ENCODE measurements at regions not wholly inside any gene's neighbourhood (a gene's known extent, or its start where the extent isn't known, plus 50 kb on each side); places are given as distances from the start of the nearest gene placed in this dataset.

DNA sequence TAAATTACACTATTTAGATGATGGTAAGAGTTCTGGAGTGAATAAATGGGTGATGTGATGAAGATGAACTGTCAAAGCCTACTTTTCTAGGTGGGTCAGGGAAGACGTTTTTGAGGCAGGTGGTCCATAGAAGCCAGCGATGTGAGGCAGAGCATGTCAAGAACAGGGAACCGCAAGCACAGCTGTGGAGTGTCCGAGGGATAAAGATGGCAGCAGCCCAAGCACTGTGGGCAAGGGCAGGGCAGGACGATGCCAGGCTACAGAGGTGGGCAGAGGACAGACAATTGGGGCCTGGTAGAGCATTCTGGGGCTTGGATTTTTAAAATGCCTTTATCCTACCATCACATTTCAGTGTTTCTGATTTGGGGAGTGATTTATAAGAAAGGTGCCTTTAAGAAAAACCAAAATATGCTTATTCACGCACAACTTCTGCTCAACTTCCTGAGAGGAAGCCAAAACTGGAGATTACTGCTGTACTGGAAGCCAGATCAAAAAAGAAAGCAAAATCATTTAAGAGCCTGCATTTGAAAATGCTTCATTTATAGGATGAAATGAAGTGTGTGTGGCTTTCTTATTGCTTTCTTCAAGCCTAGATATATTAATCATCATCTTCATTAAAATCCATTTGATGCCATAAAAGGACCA lies 119.0 kb upstream of the WDR17 start:
- H3K79me2 ChIP-seq (ENCODE audit: control insufficient read depth, insufficient read depth, low read length), result no peaks in the 10 kb centered on the region
- H3K4me2 ChIP-seq (ENCODE audit: insufficient read depth, low read length), result peak overlapping the region; percentile 75
- peaks cover 3% of the 10 kb centered on the region for H3K4me1 ChIP-seq (ENCODE audit: control insufficient read depth, extremely low read depth, insufficient read depth, low read length)
- H3K4me3 ChIP-seq (replicated peaks in 1 of 3; ENCODE audit: insufficient read depth in 1 of 3, low read depth in 1 of 3, low read length in 3 of 3), result peak overlapping the region in 1 of 3 experiments; percentile 39
- H4K20me1 ChIP-seq (replicated peaks; ENCODE audit: control insufficient read depth, extremely low read depth, insufficient read depth, low read length), result no peaks in the 10 kb centered on the region
- DNase-seq (ENCODE audit: low read depth, low spot score) (peak; percentile 12), FAIRE-seq (no peak)
- H2AFZ ChIP-seq (ENCODE audit: low read depth, low read length), result peak overlapping the region; percentile 7
- CTCF ChIA-PET, result interaction anchor here (1.0 to 1.9 kb wide), 2 partner anchors 9 to 394 kb away, joined by 5 to 18 read pairs; no protein-coding TSS in a partner anchor
- no peaks in the 10 kb centered on the region for H3K27me3 ChIP-seq (ENCODE audit: control insufficient read depth in 2 of 2, insufficient read depth in 2 of 2, low read length in 2 of 2)
- no TSS peak for BruUV-seq (replicated peaks)
- no peak overlapping the region for H3K27ac ChIP-seq (ENCODE audit: insufficient read depth, low read depth, low read length)
- H3K9ac ChIP-seq (replicated peaks; ENCODE audit: extremely low read depth, insufficient read depth, low read length), result no peak overlapping the region
- POLR2A ChIA-PET, result no interaction called here
- dilution Hi-C loops (cut with MboI; ENCODE audit: extremely low pct_ligation_motif_present, low sequenced_read_pairs), result no loop called here
- no peaks in the 10 kb centered on the region for H3K9me1 ChIP-seq (replicated peaks; ENCODE audit: control insufficient read depth, extremely low read depth, insufficient read depth, low read length)
- no peaks in the 10 kb centered on the region for H3K36me3 ChIP-seq (ENCODE audit: control insufficient read depth in 2 of 2, extremely low read depth in 1 of 2, insufficient read depth in 2 of 2, low read length in 2 of 2)
- H3K9me3 ChIP-seq (replicated peaks; ENCODE audit: control insufficient read depth, insufficient read depth, low read length), result no peaks in the 10 kb centered on the region
- intact Hi-C loops (cut with micrococcal nuclease), result loop anchor here (1.0 to 5.0 kb wide), 3 partner anchors 330 to 1584 kb away; no protein-coding TSS in a partner anchor
- no peak for TF ChIP-seq JUN (IDR thresholded peaks at IDR 0.05; ENCODE audit: borderline replicate concordance, insufficient read depth, insufficient read length, low read depth)
- TF ChIP-seq FOS (IDR thresholded peaks at IDR 0.05; ENCODE audit: borderline replicate concordance, insufficient read depth, low read length), result no peak
- no peak for TF ChIP-seq EZH2 (IDR thresholded peaks at IDR 0.05; ENCODE audit: borderline replicate concordance, low read depth, low read length, severe bottlenecking)
- no peak for TF ChIP-seq POLR2AphosphoS5 (IDR thresholded peaks at IDR 0.05; ENCODE audit: insufficient read depth, low read depth, low read length)
- no peak for TF ChIP-seq MYC (IDR thresholded peaks at IDR 0.05; ENCODE audit: low read depth, low read length)
- TF ChIP-seq, protein P1, sequence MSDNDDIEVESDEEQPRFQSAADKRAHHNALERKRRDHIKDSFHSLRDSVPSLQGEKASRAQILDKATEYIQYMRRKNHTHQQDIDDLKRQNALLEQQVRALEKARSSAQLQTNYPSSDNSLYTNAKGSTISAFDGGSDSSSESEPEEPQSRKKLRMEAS (IDR thresholded peaks at IDR 0.05; ENCODE audit: insufficient read depth, insufficient read length), result no peak
- TF ChIP-seq, protein P2, sequence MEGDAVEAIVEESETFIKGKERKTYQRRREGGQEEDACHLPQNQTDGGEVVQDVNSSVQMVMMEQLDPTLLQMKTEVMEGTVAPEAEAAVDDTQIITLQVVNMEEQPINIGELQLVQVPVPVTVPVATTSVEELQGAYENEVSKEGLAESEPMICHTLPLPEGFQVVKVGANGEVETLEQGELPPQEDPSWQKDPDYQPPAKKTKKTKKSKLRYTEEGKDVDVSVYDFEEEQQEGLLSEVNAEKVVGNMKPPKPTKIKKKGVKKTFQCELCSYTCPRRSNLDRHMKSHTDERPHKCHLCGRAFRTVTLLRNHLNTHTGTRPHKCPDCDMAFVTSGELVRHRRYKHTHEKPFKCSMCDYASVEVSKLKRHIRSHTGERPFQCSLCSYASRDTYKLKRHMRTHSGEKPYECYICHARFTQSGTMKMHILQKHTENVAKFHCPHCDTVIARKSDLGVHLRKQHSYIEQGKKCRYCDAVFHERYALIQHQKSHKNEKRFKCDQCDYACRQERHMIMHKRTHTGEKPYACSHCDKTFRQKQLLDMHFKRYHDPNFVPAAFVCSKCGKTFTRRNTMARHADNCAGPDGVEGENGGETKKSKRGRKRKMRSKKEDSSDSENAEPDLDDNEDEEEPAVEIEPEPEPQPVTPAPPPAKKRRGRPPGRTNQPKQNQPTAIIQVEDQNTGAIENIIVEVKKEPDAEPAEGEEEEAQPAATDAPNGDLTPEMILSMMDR (IDR thresholded peaks at IDR 0.05; ENCODE audit: extremely low read depth in 1 of 2, insufficient read depth in 1 of 2, low read depth in 1 of 2, low read length in 2 of 2), result no peak
- no peak for TF ChIP-seq POLR2A (IDR thresholded peaks at IDR 0.05; ENCODE audit: low read depth, low read length)
- no peak for TF ChIP-seq GATA2 (IDR thresholded peaks at IDR 0.05; ENCODE audit: insufficient read depth, insufficient read length, low read depth, low read length)
